Keratinocyte (primary cell): ENCODE measurements at regions not wholly inside any gene's neighbourhood (a gene's known extent, or its start where the extent isn't known, plus 50 kb on each side); places are given as distances from the start of the nearest gene placed in this dataset.

ENCODE experiments used
- DNase-seq: peaks from one replicate; pipeline ENCODE4 v3.0.0-alpha.2; 2011; ENCODE audit warnings: low read depth, missing footprints, low spot score
- FAIRE-seq: peaks from 2 replicates; lab custom pipeline; 2011; peaks lifted over from hg19 to GRCh38; lab: Jason Lieb, UNC
- H2AFZ ChIP-seq: 2 replicates; pipeline ENCODE4 v1.6.0; 2012; ENCODE audit warnings: low read length, control low read depth, inconsistent platforms; ENCODE audit not compliant: control insufficient read depth
- H3K27ac ChIP-seq: 2 replicates; pipeline ENCODE4 v1.5.1; 2011; ENCODE audit warnings: low read length; ENCODE audit not compliant: control insufficient read depth, insufficient read depth
- H3K27me3 ChIP-seq: 3 replicates; pipeline ENCODE4 v1.6.0; 2011; ENCODE audit warnings: low read length; ENCODE audit not compliant: control insufficient read depth, insufficient read depth; ENCODE audit errors: extremely low read depth
- H3K36me3 ChIP-seq, 2 experiments: 2 replicates in 1 of 2; 3 replicates in 1 of 2; pipeline ENCODE4 v1.5.1; 2011; ENCODE audit warnings: low read length in 2 of 2, mild to moderate bottlenecking in 1 of 2; ENCODE audit not compliant: control insufficient read depth in 2 of 2, insufficient read depth in 2 of 2; ENCODE audit errors: extremely low read depth in 1 of 2
- H3K4me1 ChIP-seq: 3 replicates; pipeline ENCODE4 v1.5.1; 2011; ENCODE audit warnings: low read length; ENCODE audit not compliant: control insufficient read depth, insufficient read depth; ENCODE audit errors: extremely low read depth
- H3K4me2 ChIP-seq: 3 replicates; pipeline ENCODE4 v1.6.0; 2011; ENCODE audit warnings: low read depth, low read length; ENCODE audit not compliant: control insufficient read depth, insufficient read depth; ENCODE audit errors: extremely low read depth
- H3K4me3 ChIP-seq, 3 experiments: fragments of 200-600 bp in 1 of 3; sonication (generic) in 1 of 3; 2 replicates in 2 of 3; 3 replicates in 1 of 3; pipeline ENCODE4 v1.5.1; 2011 to 2016; ENCODE audit warnings: low read length in 3 of 3, mild to moderate bottlenecking in 3 of 3, control low read depth in 2 of 3, inconsistent platforms in 1 of 3, low read depth in 1 of 3, mixed read lengths in 1 of 3, mixed run types in 1 of 3, moderate library complexity in 1 of 3; ENCODE audit not compliant: control insufficient read depth in 2 of 3, insufficient read depth in 2 of 3; ENCODE audit errors: extremely low read depth in 1 of 3
- H3K79me2 ChIP-seq: 2 replicates; pipeline ENCODE4 v1.6.0; 2012; ENCODE audit warnings: low read length; ENCODE audit not compliant: control insufficient read depth, insufficient read depth
- H3K9ac ChIP-seq: 3 replicates; pipeline ENCODE4 v1.6.0; 2011; ENCODE audit warnings: low read length; ENCODE audit not compliant: control insufficient read depth, insufficient read depth; ENCODE audit errors: extremely low read depth
- H3K9me1 ChIP-seq: 3 replicates; pipeline ENCODE4 v1.6.0; 2011; ENCODE audit warnings: low read length; ENCODE audit not compliant: control insufficient read depth, insufficient read depth; ENCODE audit errors: extremely low read depth
- H3K9me3 ChIP-seq: 2 replicates; pipeline ENCODE4 v1.5.1; 2012; ENCODE audit warnings: low read depth, low read length; ENCODE audit not compliant: control insufficient read depth
- H4K20me1 ChIP-seq: 3 replicates; pipeline ENCODE4 v1.6.0; 2011; ENCODE audit warnings: low read length; ENCODE audit not compliant: control insufficient read depth, insufficient read depth; ENCODE audit errors: extremely low read depth
- EZH2 ChIP-seq: IDR thresholded peaks from one replicate; pipeline ENCODE4 v1.6.1; 2012; ENCODE audit warnings: inconsistent platforms, mild to moderate bottlenecking, low read length, moderate library complexity
- dilution Hi-C: fragments of 300-500 bp; cut with MboI; formaldehyde crosslinking; loops from one replicate; pipeline ENCODE4 v1.7.0; 2020; ENCODE audit warnings: low sequenced_read_pairs; ENCODE audit not compliant: extremely low pct_ligation_motif_present
- TF ChIP-seq, protein P1 (sequence below), 3 experiments: IDR thresholded peaks in 1 of 3; conservative IDR thresholded peaks in 1 of 3; optimal IDR thresholded peaks in 1 of 3; 2 replicates in 2 of 3; 3 replicates in 1 of 3; pipeline versions ENCODE3 to v1.5.1; 2011; ENCODE audit warnings: low read length in 3 of 3, mild to moderate bottlenecking in 3 of 3, moderate library complexity in 2 of 3, control low read depth in 1 of 3, inconsistent platforms in 1 of 3; ENCODE audit not compliant: insufficient read depth in 2 of 3; ENCODE audit errors: extremely low read depth in 1 of 3

DNA sequence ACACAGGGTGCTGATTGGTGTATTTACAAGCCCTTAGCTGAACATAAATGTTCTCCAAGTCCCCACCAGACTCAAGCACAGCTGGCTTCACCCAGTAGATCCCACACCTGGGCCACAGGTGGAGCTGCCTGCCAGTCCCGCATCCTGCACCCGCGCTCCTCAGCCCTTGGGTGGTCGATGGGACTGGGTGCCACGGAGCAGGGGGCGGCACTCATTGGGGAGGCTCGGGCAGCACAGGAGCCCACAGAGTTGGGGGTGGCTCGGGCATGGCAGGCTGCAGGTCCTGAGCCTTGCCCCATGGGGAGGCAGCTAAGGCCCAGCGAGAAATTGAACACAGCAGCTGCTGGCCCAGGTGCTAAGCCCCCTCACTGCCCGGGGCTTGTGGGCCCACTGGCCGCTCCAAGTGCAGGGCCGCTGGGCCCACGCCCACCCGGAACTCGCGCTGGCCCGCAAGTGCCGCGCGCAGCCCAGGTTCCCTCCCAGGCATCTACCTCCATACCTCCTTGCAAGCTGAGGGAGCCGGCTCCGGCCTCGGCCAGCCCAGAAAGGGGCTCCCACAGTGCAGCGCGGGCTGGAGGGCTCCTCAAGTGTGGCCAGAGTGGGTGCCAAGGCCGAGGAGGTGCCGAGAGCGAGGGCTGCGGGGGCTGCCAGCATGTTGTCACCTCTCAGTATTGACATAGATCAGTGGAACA, 442.7 kb downstream of the OCA2 start:
- H3K4me3 ChIP-seq = no peak overlapping the region
- H3K9ac ChIP-seq = no peak overlapping the region
- no peaks in the 10 kb centered on the region for H3K9me1 ChIP-seq
- no peaks in the 10 kb centered on the region for H3K36me3 ChIP-seq
- dilution Hi-C loops = no loop called here
- DNase-seq (no peak), FAIRE-seq (no peak)
- H3K27me3 ChIP-seq = no peaks in the 10 kb centered on the region
- no peak overlapping the region for H3K4me2 ChIP-seq
- no peaks in the 10 kb centered on the region for H4K20me1 ChIP-seq
- no peak overlapping the region for H2AFZ ChIP-seq
- no peaks in the 10 kb centered on the region for H3K79me2 ChIP-seq
- H3K27ac ChIP-seq = no peak overlapping the region
- no peak for TF ChIP-seq EZH2
- TF ChIP-seq, protein P1, sequence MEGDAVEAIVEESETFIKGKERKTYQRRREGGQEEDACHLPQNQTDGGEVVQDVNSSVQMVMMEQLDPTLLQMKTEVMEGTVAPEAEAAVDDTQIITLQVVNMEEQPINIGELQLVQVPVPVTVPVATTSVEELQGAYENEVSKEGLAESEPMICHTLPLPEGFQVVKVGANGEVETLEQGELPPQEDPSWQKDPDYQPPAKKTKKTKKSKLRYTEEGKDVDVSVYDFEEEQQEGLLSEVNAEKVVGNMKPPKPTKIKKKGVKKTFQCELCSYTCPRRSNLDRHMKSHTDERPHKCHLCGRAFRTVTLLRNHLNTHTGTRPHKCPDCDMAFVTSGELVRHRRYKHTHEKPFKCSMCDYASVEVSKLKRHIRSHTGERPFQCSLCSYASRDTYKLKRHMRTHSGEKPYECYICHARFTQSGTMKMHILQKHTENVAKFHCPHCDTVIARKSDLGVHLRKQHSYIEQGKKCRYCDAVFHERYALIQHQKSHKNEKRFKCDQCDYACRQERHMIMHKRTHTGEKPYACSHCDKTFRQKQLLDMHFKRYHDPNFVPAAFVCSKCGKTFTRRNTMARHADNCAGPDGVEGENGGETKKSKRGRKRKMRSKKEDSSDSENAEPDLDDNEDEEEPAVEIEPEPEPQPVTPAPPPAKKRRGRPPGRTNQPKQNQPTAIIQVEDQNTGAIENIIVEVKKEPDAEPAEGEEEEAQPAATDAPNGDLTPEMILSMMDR (optimal IDR thresholded peaks at IDR 0.05 in 1 of 3, IDR thresholded peaks at IDR 0.05 in 1 of 3, conservative IDR thresholded peaks at IDR 0.05 in 1 of 3; ENCODE audit: extremely low read depth in 1 of 3, insufficient read depth in 2 of 3, low read length in 3 of 3) = no peak
- no peaks in the 10 kb centered on the region for H3K9me3 ChIP-seq
- no peaks in the 10 kb centered on the region for H3K4me1 ChIP-seq

DNA sequence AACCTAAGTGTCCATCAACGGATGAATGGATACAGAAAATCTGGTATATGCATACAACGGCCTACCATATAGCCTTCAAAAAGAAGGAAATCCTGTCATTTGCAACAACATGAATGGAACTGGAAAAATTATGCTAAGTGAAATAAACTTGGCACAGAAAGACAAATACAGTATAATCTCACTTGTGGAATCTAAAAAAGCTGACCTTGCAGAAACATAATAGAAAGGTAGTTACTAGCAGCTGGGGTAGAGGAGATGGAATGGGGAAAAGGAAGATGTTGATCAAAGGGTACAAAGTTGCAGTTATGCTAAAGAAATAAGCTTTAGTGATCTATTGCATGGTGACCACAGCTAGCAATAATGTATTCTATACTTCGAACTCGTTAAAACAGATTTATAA, 444.1 kb downstream of the OCA2 start:
- no peaks in the 10 kb centered on the region for H4K20me1 ChIP-seq
- dilution Hi-C loops = no loop called here
- FAIRE-seq = no peak

More for the DNA sequence above, 444.1 kb downstream of the OCA2 start:
- H3K27ac ChIP-seq = no peak overlapping the region
- no peaks in the 10 kb centered on the region for H3K9me1 ChIP-seq
- H3K36me3 ChIP-seq = no peaks in the 10 kb centered on the region
- no peak overlapping the region for H2AFZ ChIP-seq
- DNase-seq = no peak
- no peaks in the 10 kb centered on the region for H3K4me1 ChIP-seq
- H3K9ac ChIP-seq = no peak overlapping the region
- no peak overlapping the region for H3K4me3 ChIP-seq
- no peaks in the 10 kb centered on the region for H3K79me2 ChIP-seq
- H3K4me2 ChIP-seq = no peak overlapping the region
- no peaks in the 10 kb centered on the region for H3K27me3 ChIP-seq
- no peaks in the 10 kb centered on the region for H3K9me3 ChIP-seq
- TF ChIP-seq EZH2 = no peak
- TF ChIP-seq, protein P1 (optimal IDR thresholded peaks at IDR 0.05 in 1 of 3, IDR thresholded peaks at IDR 0.05 in 1 of 3, conservative IDR thresholded peaks at IDR 0.05 in 1 of 3; ENCODE audit: extremely low read depth in 1 of 3, insufficient read depth in 2 of 3, low read length in 3 of 3) = no peak
